BLaER1 (cell line): ENCODE measurements at regions not wholly inside any gene's neighbourhood (a gene's known extent, or its start where the extent isn't known, plus 50 kb on each side); places are given as distances from the start of the nearest gene placed in this dataset.
"Not testable (repeated sequence)": the region's sequence is repeated elsewhere in the genome, so short reads cannot be mapped to it uniquely, and the experiment has no call there.

Source experiments
- H3K27ac ChIP-seq: shearing (Covaris generic); formaldehyde crosslinking; 2 replicates; pipeline ENCODE4 v1.8.1; 2022
- H3K27me3 ChIP-seq: shearing (Covaris generic); formaldehyde crosslinking; 2 replicates; pipeline ENCODE4 v1.8.1; 2022
- H3K36me3 ChIP-seq: shearing (Covaris generic); formaldehyde crosslinking; 2 replicates; pipeline ENCODE4 v1.8.1; 2022
- H3K4me1 ChIP-seq: shearing (Covaris generic); formaldehyde crosslinking; 2 replicates; pipeline ENCODE4 v1.8.1; 2022
- H3K4me2 ChIP-seq: shearing (Covaris generic); formaldehyde crosslinking; 2 replicates; pipeline ENCODE4 v1.8.1; 2022
- H3K4me3 ChIP-seq: shearing (Covaris generic); formaldehyde crosslinking; 2 replicates; pipeline ENCODE4 v1.8.1; 2022
- H3K9ac ChIP-seq: shearing (Covaris generic); formaldehyde crosslinking; 2 replicates; pipeline ENCODE4 v1.8.1; 2022
- H3K9me3 ChIP-seq: shearing (Covaris generic); formaldehyde crosslinking; 2 replicates; pipeline ENCODE4 v1.8.1; 2022
- H4K20me1 ChIP-seq: shearing (Covaris generic); formaldehyde crosslinking; 2 replicates; pipeline ENCODE4 v1.8.1; 2022
- Cebpa-rat ChIP-seq: shearing (Covaris generic); IDR thresholded peaks from 2 replicates; pipeline ENCODE4 v1.8.1; 2022

DNA sequence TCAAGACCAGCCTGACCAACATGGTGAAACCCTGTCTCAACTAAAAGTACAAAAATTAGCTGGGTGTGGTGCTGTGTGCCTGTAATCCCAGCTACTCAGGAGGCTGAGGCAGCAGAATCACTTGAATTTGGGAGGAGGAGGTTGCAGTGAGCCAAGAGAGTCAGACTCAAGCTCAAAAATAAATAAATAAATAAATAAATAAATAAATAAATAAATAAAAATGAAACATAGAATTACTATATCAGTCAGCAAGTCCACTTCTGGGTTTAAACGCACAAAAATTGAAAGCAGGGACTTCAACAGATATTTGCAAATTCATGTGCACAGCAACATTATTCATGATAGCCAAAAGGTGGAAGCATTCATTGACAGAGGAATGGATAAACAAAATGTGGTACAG, 875.2 kb upstream of the ALG10B start:
- H3K36me3 ChIP-seq, H3K9ac ChIP-seq, H3K27me3 ChIP-seq, H3K4me3 ChIP-seq, H3K4me1 ChIP-seq, H3K27ac ChIP-seq, H4K20me1 ChIP-seq, H3K4me2 ChIP-seq, H3K9me3 ChIP-seq: not testable (repeated sequence)

DNA sequence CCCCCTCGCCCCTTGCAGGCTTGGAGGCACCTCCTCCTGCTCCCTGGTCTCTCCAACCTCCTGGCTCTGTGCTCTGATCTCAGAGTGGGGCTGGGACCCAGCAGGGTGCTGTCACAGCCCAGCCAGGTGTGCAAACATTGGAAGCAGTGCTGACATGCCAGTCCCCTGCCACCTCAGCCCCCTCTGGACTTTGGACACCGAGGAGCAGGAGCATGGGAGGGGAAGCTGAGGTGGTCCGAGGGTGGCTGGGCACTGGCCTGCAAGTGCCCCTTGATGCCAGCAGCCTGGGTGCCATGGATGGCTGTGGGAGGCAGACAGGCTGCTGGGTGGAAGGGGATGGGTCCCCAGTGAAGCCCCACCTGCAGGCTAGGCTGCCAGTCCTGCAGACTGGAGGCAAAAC, 860.9 kb upstream of the ALG10B start:
- H4K20me1 ChIP-seq, H3K27me3 ChIP-seq, H3K4me2 ChIP-seq, H3K9ac ChIP-seq, H3K9me3 ChIP-seq, H3K4me1 ChIP-seq, H3K36me3 ChIP-seq, H3K27ac ChIP-seq, H3K4me3 ChIP-seq: not testable (repeated sequence)

DNA sequence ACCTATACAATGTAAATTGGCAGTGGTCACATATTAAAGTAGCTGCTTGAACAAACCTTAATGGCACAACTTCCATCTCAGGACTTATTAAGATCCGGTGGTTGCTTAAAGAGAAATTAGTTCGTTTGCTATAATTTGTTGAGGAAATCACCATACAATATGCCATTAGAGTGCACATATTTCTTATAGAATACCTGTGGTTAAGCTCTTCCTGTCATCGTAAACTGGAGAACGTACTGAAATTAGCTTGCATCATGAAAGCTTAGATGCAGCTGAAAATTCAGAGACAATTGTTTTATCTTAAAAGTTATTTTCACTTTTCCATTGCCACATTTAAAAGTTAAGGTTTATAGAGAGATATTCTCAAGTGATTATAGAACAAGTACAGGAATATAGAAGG, 818.6 kb upstream of the ALG10B start:
- H3K9ac ChIP-seq, H3K4me2 ChIP-seq, H3K4me1 ChIP-seq, H3K27me3 ChIP-seq, H3K36me3 ChIP-seq, H4K20me1 ChIP-seq, H3K9me3 ChIP-seq, H3K27ac ChIP-seq, H3K4me3 ChIP-seq: not testable (repeated sequence)

DNA sequence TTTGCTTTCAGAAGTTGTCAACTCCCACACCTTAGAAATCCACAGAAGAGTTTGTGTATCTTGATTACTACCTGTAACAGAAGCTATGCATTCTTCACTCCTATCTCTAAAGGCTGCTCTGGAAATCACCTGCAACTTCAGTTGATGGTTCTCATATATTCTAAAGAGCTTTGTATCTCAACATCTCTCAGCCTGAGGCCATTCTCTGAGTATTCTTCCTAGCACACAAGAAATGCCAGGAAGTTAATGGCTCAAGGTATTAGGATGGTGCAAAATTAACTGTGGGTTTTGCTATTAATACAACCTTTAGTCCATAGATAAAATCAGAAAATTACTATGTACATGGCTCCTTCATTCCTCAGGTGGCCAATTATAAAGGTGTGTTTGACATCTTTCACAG, 806.3 kb upstream of the ALG10B start:
- not testable (repeated sequence) for H3K4me2 ChIP-seq, H3K36me3 ChIP-seq, H4K20me1 ChIP-seq, H3K9ac ChIP-seq, H3K27ac ChIP-seq, H3K4me3 ChIP-seq, H3K4me1 ChIP-seq, H3K27me3 ChIP-seq
- H3K9me3 ChIP-seq: peaks cover 13% of the 10 kb centered on the region

DNA sequence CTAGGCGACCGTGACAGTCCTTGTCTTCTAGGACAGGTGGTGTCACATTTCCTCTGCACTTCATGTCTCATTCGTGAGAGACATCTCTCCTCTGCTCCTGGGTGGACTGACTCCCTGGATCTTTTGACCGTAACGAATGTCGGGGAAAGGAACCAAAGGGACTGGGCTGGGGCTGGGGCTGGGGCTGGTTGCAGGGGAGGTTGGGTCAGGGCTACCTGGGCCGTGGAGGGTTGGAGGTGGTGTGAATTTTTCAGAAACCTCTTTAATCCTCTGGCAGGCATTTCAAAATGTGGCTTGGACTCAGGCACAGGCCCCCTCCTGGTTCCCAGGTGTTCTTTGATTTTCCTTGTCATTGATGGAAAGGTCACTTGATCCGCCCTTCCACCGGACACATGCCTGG, 776.0 kb upstream of the ALG10B start:
- not testable (repeated sequence) for H4K20me1 ChIP-seq, H3K4me2 ChIP-seq

DNA sequence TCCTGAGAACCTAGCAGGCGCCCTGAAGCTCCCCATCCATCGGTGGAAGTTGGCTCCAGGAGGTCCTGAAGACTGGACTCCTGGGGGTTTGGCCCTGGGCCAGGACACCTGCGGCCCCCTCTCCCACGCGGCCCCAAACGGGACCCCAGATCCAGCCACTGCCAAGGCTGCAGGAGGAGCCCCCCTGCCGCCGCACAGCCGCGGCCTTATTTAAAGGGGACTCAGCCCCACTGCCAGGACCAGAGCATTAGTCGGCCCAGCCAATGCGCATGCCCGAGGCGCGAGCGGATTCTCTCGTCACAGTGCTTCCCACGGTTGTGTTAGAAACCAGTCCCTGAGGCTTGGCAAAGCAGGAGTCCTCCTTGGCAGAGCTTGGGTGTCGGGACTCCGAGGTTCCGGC, 775.2 kb upstream of the ALG10B start:
- Histone ChIP-seq H3K4me1 (no peaks in the 10 kb centered on the region), H4K20me1 (no peaks in the 10 kb centered on the region), H3K4me3 (no peak overlapping the region), H3K36me3 (no peaks in the 10 kb centered on the region), H3K9me3 (peaks cover 45% of the 10 kb centered on the region), H3K4me2 (no peak overlapping the region), H3K27me3 (no peaks in the 10 kb centered on the region), H3K27ac (no peak overlapping the region), H3K9ac (no peak overlapping the region)
- no peak for TF ChIP-seq Cebpa-rat

More for the DNA sequence above, 776.0 kb upstream of the ALG10B start:
- H3K27me3 ChIP-seq, H3K4me1 ChIP-seq, H3K9ac ChIP-seq, H3K27ac ChIP-seq, H3K36me3 ChIP-seq, H3K4me3 ChIP-seq: not testable (repeated sequence)
- peaks cover 42% of the 10 kb centered on the region for H3K9me3 ChIP-seq

DNA sequence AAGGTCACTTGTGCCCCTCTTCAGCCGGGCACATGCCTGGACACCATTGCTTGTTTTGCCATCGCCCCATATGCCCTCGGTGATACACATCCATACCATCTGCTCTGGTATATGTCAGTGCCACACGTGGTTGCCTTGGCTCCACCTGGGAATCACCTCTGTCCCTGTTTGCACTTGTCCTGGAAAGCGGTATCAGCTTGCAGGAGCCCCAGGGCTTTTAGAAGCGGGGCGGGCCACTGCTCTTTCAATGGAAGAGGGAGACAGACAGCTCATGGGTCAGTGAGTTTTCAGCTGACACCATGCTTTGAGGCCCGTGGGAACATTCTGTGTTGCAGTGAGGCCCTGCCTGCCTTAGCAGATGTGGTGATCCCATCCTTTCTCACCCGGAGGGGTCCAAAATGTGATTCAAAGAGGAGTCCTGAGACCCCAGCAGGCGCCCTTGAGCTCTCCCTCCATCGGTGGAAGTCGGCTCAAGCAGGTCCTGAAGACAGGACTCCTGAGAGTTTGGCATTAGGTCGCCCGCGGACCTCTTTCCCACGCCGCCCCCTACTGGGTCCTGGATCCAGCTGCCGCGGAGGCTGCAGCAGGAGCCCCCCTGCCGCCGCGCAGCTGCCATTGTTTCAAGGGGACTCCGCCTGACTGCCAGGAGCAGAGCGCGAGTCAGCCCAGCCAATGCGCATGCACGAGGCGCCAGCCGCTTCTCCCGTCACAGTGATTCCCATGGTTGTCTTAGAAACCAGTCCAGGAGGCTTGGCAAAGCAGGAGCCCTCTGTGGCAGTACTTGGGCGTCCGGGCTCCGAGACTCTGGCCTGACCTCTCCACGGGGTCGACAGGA, 773.2 kb upstream of the ALG10B start:
- no peaks in the 10 kb centered on the region for H4K20me1 ChIP-seq
- no peak overlapping the region for H3K9ac ChIP-seq
- H3K4me3 ChIP-seq: no peak overlapping the region
- no peak overlapping the region for H3K4me2 ChIP-seq
- H3K4me1 ChIP-seq: no peaks in the 10 kb centered on the region
- peaks cover 65% of the 10 kb centered on the region for H3K9me3 ChIP-seq
- TF ChIP-seq Cebpa-rat: no peak
- H3K27ac ChIP-seq: no peak overlapping the region
- no peaks in the 10 kb centered on the region for H3K27me3 ChIP-seq
- no peaks in the 10 kb centered on the region for H3K36me3 ChIP-seq

DNA sequence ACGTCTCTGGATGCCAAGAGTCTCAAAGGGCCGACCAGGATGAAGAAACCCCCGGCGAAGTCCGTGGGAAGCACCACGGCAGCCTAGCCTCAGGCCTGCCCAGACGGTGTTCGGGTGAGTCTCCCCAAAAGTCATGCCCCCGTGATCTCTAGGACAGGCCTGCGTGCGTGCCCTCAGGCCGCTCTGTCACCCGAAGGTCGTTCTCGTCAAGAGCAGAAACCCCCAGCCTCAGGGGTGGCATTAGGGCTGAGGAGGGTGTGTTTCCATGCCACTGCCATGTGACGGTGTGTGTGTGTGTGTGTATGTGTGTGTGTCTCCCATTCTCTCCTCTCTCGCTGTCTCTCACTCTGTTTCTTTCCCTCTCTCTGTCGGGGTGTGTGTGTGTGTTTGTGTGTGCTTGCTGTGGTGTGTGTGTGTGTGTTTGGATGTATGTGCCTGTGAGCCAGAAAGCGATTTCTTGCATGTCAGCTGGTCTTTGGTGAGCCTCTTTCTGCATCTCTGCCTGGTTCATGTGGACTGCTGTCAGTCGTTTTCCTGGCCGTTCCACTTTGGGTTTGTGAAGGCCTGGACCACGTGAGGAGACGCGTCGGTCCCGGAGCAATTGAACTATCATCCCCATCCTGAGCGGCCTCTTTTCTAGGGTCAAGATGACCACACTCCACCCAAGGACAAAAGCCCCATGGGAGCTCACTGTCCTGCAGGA, 772.5 kb upstream of the ALG10B start:
- Histone ChIP-seq H3K9me3 (peaks cover 68% of the 10 kb centered on the region), H3K4me1 (no peaks in the 10 kb centered on the region), H3K9ac (no peak overlapping the region), H3K36me3 (no peaks in the 10 kb centered on the region), H3K4me3 (no peak overlapping the region), H3K4me2 (no peak overlapping the region), H4K20me1 (no peaks in the 10 kb centered on the region), H3K27me3 (no peaks in the 10 kb centered on the region), H3K27ac (no peak overlapping the region)
- no peak for TF ChIP-seq Cebpa-rat

DNA sequence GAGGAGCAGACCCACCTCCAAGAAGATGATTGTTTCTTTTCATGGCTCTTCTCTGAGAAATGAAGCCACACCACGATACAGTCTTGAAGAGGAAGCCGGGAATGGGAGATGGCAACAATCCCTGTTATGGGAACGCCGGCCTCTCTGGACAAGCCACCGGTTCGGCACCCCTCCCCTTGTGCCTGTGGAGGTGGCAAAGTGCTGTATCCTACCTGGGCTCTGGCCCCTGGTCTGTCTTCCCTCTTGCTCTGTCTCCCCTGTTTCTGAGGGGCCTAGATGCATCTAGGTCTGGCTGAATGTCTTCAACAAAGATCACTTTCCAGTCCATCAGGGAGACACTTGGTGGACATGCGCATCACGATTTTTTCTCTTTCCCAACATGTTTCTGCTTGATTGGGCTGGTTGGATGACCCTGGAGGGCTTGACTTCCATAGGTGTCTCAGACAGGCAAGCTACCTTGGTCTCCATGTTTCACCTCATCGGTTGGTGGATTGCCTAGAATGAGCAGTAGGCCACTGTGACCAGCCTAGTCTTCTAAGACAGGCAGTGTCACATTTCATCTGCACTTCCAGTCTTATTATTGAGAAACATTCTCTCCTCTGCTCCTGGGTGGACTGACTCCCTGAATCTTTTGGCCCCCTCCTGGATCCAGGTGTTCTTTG, 771.8 kb upstream of the ALG10B start:
- not testable (repeated sequence) for H3K4me2 ChIP-seq, H3K36me3 ChIP-seq, H3K9ac ChIP-seq, H3K27me3 ChIP-seq, H3K4me3 ChIP-seq, H3K4me1 ChIP-seq, H3K27ac ChIP-seq, H4K20me1 ChIP-seq
- H3K9me3 ChIP-seq: peaks cover 68% of the 10 kb centered on the region

DNA sequence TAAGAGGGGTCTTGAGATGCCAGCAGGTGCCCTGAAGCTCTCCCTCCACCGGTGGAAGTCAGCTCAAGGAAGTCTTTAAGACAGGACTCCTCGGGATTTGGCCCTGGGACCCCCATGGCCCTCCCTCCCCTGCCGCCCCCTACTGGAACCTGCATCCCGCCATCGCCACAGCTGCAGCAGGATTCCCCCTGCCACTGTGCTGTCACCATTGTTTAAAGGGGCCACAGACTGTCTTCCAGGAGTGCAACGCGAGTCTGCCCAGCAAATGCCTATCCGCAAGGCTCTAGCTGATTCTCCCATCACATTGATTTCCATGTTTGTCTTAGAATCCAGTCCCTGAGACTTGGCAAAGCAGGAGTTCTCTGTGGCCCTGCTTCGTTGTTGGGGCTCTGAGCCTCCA, 770.8 kb upstream of the ALG10B start:
- H3K9me3 ChIP-seq: peaks cover 68% of the 10 kb centered on the region
- no peak for TF ChIP-seq Cebpa-rat
- no peak overlapping the region for H3K9ac ChIP-seq
- no peaks in the 10 kb centered on the region for H4K20me1 ChIP-seq
- no peak overlapping the region for H3K27ac ChIP-seq
- no peak overlapping the region for H3K4me2 ChIP-seq
- no peak overlapping the region for H3K4me3 ChIP-seq
- H3K4me1 ChIP-seq: no peaks in the 10 kb centered on the region
- no peaks in the 10 kb centered on the region for H3K27me3 ChIP-seq
- H3K36me3 ChIP-seq: no peaks in the 10 kb centered on the region
